NCI-H2081 treated with DMSO at 0.1 percent for 48 hours (cell line): ENCODE measurements at regions not wholly inside any gene's neighbourhood (a gene's known extent, or its start where the extent isn't known, plus 50 kb on each side); places are given as distances from the start of the nearest gene placed in this dataset.

Experiments
- DNase-seq: peaks from one replicate; lab custom pipeline; 2025; lab: John Stamatoyannopoulos, UW

DNA sequence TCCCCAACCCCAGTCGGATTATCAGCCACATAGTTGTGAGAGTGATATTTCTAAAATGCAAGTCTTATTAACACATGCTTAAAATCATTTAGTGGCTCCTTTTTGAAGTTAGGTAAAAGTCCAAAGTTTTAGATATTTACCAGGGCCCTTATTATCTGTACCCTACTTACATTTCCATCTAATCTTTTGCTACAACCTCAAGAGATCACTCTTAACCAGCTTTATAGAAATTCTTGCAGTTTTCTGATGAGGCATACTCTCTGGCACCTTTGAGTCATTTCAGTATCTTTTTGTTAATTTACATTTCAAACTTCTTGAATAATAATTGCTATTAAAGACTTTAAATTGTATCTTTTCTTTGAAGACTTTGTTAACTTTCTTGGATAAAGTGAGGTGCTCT lies 453.3 kb downstream of the RFPL4B start:
- DNase-seq = no peak

DNA sequence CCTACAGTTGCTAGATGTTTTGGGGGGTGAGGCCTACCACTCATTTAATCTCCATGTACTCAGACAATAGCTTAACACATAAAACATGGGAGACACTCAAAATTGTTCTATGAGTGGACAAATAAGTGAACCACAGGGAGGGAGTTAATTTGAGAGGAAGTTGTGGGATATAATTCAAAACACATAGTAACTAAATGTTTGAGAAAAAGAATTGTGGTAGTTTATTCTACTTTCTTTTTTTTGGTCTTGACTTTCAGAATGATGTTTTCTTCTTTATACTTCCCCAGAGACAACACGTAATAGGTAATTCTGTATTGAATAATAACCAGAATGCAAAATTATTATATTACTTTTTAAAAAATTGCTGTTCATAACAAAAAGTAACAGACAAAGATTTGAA lies 453.8 kb downstream of the RFPL4B start:
- no peak for DNase-seq

DNA sequence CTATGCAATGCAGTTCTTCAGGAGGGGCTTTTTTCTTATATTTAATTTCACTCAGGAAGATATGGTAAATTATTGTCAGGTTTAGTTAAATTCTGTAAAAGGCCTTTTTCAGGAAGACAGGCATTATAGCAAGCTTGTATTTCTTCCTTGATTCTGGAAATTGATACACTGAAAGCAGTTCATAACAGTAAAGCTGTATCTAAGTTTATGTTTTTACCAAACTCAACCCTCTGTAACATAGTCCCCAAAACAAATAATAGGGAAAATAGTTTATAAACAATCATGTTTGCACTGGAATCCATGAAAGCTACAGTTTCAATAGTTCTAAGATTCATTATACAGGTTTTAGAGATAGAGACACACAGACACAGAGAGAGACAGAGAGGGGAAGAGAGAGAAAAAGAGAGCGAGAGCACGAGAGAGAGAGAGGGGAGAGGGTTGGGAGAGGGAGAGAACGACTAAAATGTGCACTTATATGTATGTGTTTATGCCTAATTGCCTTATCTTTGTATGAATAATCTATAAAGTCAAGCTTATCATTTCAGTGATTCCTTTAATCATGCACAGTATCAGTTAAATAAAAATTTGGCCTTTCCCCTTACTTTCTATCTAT lies 454.4 kb downstream of the RFPL4B start:
- DNase-seq = no peak

DNA sequence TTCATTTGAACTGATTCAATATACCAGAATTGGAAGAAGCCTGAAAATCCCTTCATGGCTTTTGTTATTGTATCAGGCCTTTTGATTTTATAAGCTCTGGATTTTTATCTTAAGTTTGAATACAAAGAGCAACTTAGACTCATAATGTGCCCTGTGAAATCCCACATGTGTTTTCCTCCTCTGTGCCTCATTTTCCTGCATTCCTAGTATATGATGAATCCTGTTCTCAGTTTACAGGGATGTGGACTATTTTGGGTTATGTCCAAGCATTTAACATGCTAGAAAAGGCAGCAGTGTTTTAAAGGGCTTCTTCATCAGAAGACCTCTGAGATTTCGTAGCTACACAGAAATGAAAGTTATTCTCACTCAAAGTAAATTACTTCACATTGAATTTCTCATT lies 455.0 kb downstream of the RFPL4B start:
- no peak for DNase-seq

DNA sequence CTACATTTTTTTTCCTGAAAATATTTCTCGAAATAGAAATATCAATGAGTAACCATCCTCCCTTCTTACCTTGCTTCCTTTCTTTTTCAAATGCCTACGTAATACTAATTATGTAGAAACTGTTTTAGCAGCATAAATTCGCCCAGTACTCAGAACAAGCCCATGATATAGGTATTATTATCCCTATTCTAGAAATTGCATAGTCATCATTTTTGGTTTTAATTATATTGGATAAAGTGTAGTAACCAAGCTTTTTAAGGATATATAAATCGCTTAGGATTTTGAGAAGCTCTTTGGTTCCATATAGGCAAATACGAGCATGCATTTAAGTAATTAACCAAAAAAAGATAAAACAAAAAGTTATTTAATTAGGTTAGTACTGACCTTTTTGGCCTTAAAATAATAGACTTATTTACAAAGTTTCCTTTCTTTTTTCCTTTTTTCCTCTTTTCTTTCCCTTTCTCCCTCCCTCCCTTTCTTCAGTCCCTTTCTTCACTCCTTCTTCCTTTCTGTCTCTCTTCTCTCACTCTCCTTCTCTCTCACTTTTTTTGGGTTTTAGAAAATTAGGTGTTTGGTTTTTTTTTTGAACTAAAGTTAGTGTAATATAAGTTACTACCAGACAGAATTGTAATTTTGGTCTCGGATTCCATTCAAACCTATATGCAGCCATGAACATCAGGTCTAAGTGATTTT lies 457.7 kb downstream of the RFPL4B start:
- no peak for DNase-seq

DNA sequence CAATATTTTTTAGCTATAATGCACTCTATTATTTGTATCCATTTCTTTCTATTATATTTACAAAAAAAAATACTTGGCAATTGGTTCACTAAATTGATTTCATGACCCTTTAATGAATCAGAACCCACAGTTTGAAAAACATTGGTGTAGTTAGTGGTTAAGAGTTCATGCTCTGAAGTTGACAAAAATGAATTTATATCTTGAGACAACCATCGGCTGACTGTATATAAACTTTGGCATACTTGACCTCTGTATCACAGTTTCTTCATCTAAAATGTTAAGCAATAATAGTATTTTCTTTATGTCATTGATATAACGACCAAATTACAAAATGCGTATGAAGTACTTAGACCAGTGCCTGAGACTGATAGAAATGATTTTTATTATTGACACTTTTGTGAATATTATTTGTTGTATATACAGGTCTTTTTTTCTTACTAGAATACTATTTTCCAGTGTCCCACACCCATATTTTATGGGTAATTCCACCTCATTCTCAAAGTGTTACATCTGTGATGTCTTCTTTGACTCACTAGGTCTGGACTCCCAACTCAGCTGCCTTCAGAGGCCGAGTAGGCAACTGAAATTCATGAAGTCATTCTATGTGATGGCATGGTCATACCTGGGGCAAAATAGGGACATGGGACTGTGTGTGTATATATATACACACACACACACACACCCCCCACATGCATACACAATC lies 459.2 kb downstream of the RFPL4B start:
- DNase-seq = no peak

DNA sequence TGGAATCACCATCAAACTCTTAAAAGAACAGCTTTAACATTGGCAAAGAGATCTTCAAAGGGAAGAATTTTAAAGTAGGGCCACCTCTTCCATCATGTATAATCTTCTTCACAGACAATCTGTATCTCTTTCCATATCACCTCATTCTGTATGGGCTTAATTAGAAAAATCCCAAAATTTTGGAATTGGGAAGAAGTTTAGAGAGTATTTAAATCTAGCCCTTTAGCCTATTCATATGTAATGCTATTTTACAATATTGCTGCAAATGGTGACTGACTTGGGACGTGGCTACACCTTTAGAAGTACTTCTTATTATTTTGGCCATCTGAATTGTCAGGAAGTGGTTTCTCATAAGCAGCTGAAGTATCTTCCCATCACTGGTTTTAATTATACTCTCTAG lies 474.3 kb downstream of the RFPL4B start:
- no peak for DNase-seq

DNA sequence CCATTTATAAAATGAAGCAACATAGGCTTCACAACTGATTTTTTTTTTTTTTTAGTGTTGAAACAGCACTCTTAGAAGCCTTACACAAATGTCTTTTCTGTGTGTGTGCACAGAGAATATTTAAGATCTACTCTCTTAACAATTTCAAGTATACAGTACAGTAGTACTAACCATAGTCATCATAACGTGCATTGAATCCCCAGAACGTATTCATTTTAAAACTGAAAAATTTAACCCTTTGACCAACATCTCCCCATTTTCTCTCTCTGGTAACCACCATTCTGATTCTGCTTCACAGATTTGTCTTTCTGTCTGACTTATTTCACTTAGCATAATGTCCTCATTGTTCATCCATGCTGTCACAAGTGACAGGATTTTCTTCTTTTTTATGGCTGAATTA lies 475.6 kb downstream of the RFPL4B start:
- DNase-seq = no peak

DNA sequence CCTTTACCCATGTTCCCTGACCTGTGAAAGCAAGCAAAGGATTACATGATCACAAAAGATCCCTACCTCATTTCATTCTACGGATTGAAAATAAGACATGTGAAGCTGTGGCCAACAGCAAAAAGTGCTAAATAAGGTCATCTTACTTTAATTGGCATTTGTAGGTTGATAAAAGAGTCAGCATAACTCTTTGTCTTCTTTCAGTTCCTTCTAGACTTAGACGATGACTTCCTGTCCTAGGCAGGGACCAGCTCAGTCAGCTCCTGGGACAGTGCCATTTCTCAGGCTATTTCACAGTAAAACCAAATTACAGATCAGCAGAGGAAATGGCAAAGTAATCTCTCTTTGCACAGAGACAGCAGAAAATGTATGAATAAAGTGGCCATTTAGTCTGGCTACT lies 480.7 kb downstream of the RFPL4B start:
- no peak for DNase-seq

DNA sequence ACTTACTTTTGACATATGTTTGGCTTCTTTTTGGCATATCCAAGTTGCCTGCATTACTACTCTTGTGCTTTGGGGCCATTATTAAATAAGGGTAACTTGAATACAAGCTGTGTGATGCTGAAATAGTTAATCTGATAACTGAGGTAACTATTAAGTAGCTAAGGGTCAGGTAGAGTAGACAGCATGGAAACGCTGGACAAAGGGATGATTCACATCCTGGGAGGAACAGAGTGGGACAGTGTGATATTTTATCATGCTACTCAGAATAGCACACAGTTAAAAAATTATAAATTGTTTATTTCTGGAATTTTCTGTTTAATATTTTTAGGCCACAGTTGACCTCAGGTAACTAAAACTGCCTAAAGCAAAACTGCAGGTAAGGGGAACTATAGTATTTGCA lies 483.9 kb downstream of the RFPL4B start:
- no peak for DNase-seq

DNA sequence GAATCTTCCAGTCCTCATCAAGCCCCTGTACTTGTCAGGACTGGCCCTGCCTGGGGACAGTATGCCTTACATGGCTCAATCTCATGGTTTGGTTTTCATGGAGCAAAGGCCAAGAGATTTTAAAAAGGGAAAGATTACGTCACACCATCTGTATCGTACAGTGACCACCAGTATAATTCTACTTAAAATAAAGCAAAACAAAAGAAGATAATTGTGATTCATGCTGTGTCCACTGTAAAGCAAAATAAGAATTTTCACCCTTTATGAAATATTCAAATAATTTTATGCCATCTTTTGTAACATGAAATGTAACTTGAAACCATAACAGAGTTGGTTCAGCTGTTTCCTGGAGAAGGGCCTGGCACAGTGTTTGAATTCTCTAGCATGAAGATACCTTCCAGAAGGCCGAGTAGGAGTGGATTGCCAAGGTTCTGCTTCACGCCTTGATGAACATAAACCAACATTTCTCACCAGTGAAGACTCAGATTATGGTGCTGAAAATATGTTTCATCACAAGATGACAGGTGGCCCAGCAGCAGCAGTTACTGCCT lies 486.5 kb downstream of the RFPL4B start:
- no peak for DNase-seq

DNA sequence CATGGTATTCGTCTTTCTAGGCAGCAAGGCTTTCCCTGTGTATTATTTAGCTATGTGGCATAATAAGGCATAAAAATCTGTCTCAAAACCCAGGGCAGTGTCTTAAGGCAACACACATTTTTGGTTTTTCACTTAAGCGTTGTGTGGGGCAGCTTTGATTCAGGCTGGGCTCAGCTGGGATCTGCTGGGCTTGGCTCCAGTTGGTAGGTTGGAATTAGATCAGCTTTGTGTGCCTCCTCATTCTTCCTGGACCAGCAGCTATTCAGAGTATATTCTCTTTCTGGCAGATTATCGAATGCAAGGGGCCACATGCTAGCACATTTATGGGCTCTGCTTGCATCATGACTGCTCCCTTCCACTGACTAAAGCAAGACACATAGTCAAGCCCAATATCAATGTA lies 487.9 kb downstream of the RFPL4B start:
- no peak for DNase-seq

DNA sequence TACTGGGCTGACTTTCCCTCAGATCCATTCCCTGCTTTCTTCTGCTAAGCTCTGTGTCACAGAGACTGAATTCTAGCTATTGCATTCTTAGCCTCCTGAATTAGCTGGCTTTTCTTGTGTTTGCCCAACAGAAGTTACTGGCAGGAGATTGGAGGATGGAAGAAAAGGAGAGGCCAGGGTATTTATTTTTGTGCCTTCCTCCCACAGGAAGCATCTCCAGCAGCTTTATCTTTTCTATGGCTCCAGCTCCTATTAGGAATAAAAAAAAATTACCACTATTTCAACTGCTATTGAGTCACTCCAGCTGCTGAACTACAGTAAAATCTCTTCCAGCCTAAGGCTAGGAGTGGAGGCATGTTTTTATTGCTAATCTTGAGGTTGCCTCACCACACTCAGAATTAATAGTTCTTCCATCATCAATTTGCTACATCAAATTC lies 492.4 kb downstream of the RFPL4B start:
- DNase-seq = no peak

DNA sequence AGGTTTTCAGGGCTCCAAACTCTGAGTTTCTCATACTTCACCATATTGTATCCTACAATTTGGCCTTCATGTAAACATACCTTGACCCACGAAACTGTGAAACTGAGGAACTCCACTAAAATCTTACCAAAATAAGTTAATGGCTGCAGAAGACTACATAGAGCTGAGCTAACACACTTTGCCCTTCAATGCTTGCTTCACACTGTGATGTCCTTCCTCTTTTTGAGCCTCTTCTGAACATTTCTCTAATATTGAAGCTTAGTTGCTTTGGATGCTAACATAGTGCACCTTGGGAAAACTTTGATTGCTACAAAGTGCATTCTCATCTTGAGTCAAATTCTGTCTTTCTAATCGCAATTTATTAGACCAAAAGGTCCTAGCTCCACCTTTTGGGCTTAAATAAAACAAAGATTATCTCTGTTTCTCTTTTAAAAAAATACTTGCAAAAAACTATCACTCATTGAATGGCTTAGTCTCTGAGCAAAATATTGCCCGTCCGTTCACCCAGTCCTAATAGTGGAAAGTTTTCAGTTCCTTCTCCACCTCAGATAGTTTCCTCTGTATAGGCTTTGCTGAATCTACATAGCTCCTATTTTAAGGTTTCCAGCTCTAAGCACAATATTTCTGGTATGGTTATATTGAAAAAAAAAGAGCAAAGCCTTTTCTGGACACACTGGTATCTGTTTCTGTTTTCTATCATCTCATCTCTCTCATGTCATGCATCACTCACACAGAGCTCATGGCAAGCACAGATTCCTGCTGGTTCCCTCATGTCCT lies 494.6 kb downstream of the RFPL4B start:
- no peak for DNase-seq

DNA sequence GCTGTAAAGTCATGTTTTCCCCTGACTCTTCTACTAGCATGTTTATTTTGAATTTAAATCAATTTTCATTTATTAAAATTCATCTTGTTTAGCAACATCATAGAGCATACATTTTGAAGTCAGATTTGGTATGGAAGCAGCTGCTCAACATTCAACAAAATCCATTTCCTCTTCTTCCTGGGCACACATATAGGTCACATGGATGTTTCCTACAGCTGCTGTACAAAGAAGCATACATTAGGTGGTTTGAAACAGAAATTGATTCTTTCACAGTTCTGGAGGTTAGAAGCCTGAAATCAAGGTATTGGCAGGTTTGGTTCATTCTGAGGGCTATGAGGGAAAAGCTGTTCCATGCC lies 495.2 kb downstream of the RFPL4B start:
- DNase-seq = no peak

DNA sequence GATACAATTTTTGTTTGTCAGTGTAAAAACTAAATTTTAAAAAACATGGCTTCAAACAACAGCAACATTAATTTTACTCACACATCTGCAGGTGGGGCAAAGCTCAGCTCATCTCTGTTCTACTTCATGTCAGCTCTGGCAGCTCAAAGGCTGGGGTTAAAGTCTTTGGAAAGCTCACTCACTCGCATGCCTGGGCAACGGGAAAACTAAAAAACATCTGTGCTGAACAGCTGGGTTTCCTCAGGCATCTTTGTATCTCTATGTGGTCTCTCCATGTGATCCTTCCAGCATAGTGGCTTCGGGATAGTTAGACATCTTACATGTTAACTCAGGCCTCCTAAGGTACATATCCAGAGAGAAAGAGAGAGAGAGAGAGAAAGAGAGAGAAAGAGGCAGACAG lies 499.6 kb downstream of the RFPL4B start:
- DNase-seq = no peak

DNA sequence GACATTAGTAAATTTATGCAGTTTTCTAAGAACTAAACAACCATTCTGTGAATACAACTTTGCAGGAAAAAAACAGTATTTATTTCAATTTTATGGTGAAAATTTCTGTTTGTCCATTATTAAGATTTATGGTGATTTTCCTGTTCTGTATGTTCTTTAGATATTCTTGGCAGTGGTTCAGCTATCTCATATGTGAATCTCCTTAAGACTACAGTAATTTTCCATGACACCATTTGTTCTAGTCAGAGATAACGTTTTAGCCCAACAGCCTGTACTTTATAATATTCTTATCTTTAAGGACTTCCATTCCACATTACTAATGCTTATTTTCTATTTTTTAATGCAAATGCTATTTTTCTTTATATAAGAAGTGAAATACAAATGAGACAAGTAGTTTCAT lies 504.0 kb downstream of the RFPL4B start:
- no peak for DNase-seq

DNA sequence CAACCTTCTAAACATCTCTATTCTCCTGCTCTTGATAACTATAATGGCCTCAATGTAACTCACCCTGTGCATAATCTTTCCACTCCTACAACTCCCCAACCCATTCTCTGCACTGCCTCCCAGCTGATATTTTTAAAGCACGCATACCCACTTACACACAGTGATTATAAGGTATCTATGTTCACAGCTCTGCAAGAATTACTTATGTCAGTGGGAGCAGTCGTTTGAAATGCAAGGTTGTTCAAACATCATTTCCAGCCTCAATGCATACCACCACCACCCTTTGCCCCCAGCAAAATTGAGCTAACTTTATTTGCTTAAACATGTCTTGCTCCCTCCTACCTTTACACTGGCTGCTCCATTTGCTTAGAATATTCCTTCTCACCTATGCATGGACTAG lies 506.0 kb downstream of the RFPL4B start:
- DNase-seq = no peak

DNA sequence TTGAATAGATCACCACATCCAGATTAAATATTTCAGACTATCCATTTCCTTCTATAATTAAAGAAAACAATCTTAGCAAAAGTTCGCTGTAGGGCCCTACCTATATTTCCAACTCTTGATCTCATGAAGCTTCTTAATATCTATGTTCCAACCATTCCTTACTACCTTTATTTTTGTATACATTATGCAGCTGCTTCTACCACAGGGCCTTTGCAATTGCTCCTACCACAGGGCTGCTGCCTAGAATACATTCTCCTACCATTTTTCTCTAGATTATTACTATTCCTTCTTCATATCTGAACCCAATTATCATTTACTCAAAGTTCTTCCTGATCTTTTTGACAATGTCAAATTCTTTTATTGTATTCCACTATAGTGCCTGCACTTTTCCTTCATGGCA lies 516.6 kb downstream of the RFPL4B start:
- DNase-seq = no peak

DNA sequence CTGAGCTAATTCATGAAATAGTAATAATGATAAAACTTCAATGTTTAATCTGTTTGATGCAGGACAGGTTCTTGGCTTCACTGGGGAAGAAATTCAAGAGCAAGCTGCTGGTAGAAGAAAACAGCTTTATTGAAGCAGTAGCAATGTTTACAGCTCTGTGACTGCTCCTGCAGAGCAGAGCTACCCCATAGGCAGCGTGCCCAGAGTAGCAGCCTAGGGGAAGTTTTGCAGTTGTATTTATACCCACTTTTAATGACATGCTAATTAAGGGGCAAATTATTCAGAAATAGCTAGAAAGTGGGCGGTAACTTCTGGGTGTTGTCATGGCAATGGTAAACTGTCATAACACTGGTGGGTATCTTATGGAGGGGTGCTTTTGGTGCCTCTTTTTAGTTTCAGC lies 518.0 kb downstream of the RFPL4B start:
- no peak for DNase-seq

DNA sequence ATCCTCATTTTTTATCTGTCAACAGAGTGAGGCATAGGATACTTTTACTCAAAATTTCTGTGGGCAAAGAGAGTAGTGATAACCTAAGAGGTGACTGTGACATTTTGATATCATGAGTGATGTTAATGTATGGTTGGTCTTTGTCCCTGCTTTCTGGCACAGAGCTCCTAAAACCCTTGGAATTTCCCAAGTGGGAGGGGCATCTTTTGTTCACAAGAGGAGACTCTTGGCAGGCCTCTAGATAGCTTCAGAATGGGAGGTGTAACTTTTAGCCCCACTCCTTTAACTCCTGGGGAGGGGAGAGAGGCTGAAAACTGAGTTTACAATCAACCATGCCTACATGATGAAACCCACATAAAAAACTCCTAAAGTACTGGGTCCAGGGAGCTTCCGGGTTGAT lies 527.8 kb downstream of the RFPL4B start:
- no peak for DNase-seq
